ENCODE measurements at regions not wholly inside any gene's neighbourhood (a gene's known extent, or its start where the extent isn't known, plus 50 kb on each side); places are given as distances from the start of the nearest gene placed in this dataset.
"Not testable (repeated sequence)": the region's sequence is repeated elsewhere in the genome, so short reads cannot be mapped to it uniquely, and the experiment has no call there.

GRCh38 chr21:35516292-35516691 lies 467.2 kb upstream of the RUNX1 start:
- TF ChIP-seq CTCF, EZH2phosphoT487 (IDR thresholded peaks at IDR 0.05; ENCODE audit: low read length): not testable (repeated sequence)
